ENCODE measurements at regions not wholly inside any gene's neighbourhood (a gene's known extent, or its start where the extent isn't known, plus 50 kb on each side); places are given as distances from the start of the nearest gene placed in this dataset.

DNA sequence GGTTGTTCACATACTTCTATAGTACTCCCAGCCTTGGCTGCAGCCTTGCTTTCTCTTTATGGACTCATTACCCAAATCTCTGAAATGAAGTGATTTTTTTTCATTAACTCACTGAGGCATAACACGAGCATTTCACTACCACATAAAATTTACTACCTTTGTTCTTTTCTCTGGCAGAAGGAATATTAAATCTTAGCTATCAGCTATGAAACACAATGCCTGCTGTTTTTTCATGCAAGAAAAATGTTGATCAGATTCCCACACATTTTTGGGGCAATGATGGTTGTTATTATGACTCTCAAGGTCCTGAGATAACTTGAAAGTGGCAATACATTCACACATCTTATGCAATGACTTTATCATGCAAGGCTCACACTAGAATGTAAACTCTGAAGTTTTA lies 225.3 kb upstream of the ATP2B1 start:
- in situ Hi-C loops (cut with HindIII; ENCODE audit: low pct_ligation_motif_present, low pct_unique_long_range_greater_than_20kb, low sequenced_read_pairs), result no loop called here
- no peak for DNase-seq

GRCh38 chr12:89932954-89933353 lies 224.3 kb upstream of the ATP2B1 start:
- no peak for DNase-seq
- in situ Hi-C loops (cut with HindIII; ENCODE audit: low pct_ligation_motif_present, low pct_unique_long_range_greater_than_20kb, low sequenced_read_pairs), result no loop called here

DNA sequence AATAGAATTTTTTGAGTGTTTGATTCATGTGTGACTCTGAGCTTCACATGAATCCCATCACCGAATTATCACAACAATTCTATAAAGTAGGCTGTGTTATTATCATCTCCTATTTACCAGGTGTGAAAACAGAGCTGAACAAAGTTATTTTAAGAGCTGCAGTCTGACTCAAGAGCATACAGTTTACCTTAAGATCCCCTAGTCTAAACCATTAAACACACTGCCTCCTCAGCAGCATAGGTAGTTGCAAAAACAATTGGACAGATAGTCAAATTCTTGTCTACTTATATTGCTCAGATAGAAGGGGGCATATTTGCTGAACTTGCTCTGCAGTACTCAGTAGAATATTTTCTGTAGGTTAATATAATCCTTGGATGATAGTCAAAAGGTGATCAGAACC lies 219.8 kb upstream of the ATP2B1 start:
- in situ Hi-C loops (cut with HindIII; ENCODE audit: low pct_ligation_motif_present, low pct_unique_long_range_greater_than_20kb, low sequenced_read_pairs), result no loop called here
- DNase-seq, result no peak

- no peak for DNase-seq
- in situ Hi-C loops (cut with HindIII; ENCODE audit: low pct_ligation_motif_present, low pct_unique_long_range_greater_than_20kb, low sequenced_read_pairs), result no loop called here
Observed at GRCh38 chr12:89927226-89927698, 218.6 kb upstream of the ATP2B1 start.

- DNase-seq, result no peak
- in situ Hi-C loops (cut with HindIII; ENCODE audit: low pct_ligation_motif_present, low pct_unique_long_range_greater_than_20kb, low sequenced_read_pairs), result no loop called here
Observed at GRCh38 chr12:89924191-89924590, 215.6 kb upstream of the ATP2B1 start.

GRCh38 chr12:89923091-89923490 lies 214.5 kb upstream of the ATP2B1 start:
- DNase-seq, result no peak
- in situ Hi-C loops (cut with HindIII; ENCODE audit: low pct_ligation_motif_present, low pct_unique_long_range_greater_than_20kb, low sequenced_read_pairs), result no loop called here

DNA sequence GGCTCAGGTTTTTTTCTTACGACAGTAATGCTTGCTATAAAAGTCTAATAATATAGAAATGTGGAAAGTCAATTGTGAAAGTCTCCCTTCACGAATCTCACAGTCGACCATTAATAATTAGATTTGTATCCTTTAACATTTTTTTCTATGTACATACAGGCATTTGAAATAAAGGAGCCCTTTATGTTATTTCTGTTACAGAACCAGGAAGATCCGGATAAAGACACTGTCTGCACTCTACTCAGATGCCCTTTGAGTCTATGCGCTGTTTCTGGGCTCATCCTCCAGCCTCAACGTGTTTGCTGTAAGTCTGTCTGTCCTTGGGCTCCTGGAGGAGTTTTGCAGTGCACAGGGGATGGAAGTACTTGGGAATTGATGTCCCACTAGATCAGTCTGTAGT lies 212.2 kb upstream of the ATP2B1 start:
- in situ Hi-C loops (cut with HindIII; ENCODE audit: low pct_ligation_motif_present, low pct_unique_long_range_greater_than_20kb, low sequenced_read_pairs), result no loop called here

DNA sequence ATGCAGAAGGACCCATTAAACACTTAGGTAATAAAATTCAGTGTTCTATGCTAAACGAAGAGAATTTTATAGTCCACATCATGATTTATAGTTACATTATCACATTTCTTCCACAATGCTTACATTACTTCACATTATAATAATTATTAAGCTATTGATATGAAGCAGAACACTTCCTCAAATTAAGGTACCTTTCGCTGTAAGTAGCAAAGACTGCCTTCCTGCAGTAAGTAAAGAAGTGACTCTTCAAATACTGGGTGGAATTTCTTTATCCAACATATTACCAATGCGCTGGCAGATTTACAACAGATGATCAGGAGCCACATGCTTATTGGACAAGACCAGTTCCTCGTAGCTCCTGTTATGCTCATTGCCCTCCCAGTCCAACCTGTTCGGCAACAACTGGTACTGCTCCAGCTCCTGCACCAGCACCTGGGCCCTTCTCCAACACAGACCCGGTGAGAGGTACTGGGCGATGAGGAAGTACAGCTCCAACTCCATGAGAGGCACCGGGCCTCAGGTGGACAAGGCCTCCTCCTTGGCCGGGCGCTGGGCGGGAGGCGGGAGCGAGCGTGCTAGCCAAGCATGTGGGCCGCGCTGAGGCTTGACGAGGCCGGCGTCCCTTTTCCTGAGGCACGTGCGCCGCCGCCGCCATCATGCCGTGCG lies 210.7 kb upstream of the ATP2B1 start:
- in situ Hi-C loops (cut with HindIII; ENCODE audit: low pct_ligation_motif_present, low pct_unique_long_range_greater_than_20kb, low sequenced_read_pairs), result no loop called here
- no peak for DNase-seq

More for the DNA sequence above, 212.2 kb upstream of the ATP2B1 start:
- no peak for DNase-seq

DNA sequence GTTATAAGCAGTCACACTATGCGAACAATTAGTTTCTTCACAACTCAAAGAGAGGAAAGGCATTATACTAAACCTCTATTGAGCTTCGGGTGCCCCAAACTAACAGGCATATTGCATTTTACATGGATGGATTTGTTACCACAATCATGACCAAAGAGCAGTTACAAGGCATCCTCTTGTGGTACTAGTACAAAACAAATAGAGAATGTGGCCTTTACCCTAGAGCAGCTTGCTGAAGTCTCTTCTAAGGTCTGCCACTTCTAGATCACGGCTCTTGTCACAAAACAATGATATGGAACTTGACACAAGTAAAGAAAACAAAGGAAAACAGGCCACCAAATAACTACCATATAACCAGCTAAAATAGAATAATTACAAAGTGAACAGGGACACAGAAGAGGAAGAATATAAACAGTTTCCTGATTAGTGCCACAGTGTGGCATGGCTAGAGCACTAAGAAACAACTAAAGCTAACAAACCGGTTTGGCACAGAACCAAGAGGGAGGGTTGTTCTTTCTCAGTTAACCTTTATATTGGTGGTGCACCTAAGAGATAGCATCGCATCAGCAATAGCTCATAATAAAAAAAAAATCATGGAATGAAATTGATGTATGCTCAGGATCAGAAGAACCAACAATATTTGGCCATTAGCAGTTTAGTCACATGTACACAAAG lies 209.7 kb upstream of the ATP2B1 start:
- in situ Hi-C loops (cut with HindIII; ENCODE audit: low pct_ligation_motif_present, low pct_unique_long_range_greater_than_20kb, low sequenced_read_pairs), result no loop called here
- no peak for DNase-seq

- DNase-seq, result no peak
- in situ Hi-C loops (cut with HindIII; ENCODE audit: low pct_ligation_motif_present, low pct_unique_long_range_greater_than_20kb, low sequenced_read_pairs), result no loop called here
Observed at GRCh38 chr12:89909753-89910152, 201.1 kb upstream of the ATP2B1 start.

DNA sequence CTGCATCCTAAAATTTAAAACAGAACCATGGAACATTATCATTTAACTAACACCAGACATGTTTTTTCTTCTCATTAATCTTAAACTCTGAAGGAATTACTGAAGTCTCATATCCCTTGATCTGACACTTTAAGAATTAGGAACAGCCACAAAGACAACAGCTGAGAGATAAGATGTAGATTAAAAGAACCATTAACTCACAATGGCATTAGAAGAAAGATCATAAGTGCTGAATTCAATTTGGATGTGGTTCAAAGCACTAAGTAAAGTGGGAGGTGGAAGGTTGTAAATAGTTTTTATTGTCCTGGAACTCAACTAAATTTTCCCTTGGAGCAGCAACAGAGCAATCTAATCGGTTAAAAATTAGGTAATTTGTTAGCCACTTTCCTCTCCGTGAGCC lies 199.0 kb upstream of the ATP2B1 start:
- in situ Hi-C loops (cut with HindIII; ENCODE audit: low pct_ligation_motif_present, low pct_unique_long_range_greater_than_20kb, low sequenced_read_pairs), result no loop called here
- no peak for DNase-seq

DNA sequence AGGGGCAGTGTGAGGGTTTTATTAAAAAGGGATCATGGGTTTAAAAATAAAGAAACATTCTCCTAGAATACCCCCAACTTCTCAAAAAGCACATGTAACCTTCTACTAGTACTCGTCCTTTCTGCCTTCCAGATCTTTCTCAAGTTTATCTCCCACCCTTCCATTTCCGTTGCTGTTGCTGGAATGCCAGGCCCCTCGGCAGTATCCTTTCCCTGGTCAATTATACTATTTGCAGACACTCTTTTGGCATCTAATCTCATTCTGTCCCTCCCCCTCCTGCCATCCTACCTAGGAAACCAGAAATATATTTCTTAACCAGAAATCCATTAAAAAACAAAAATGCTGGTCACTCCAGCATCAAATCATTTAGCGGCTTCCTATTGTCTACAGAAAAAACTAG lies 198.2 kb upstream of the ATP2B1 start:
- no peak for DNase-seq
- in situ Hi-C loops (cut with HindIII; ENCODE audit: low pct_ligation_motif_present, low pct_unique_long_range_greater_than_20kb, low sequenced_read_pairs), result no loop called here

DNA sequence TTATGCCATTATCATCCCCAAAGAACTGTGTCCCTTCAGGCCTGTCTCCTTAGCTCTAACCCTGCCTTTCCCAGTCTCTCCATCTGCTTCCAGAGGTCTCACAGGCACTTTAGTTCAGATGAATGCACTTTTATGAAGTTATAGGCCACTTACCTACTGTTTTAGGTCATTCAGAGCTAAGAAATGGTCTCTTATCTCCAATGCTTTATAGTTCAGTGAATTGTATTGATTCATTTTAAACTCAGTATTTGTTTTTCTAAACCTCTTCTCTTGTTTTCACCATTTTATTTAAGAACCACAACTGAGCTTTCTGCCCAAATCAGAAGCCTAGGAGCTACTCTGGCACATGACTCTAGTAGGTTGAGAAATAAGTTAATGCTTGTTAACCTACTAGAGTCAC lies 197.5 kb upstream of the ATP2B1 start:
- in situ Hi-C loops (cut with HindIII; ENCODE audit: low pct_ligation_motif_present, low pct_unique_long_range_greater_than_20kb, low sequenced_read_pairs), result no loop called here
- no peak for DNase-seq

GRCh38 chr12:89901906-89902642 lies 193.4 kb upstream of the ATP2B1 start:
- in situ Hi-C loops (cut with HindIII; ENCODE audit: low pct_ligation_motif_present, low pct_unique_long_range_greater_than_20kb, low sequenced_read_pairs), result no loop called here

GRCh38 chr12:89901319-89901718 lies 192.7 kb upstream of the ATP2B1 start:
- in situ Hi-C loops (cut with HindIII; ENCODE audit: low pct_ligation_motif_present, low pct_unique_long_range_greater_than_20kb, low sequenced_read_pairs), result no loop called here
- DNase-seq, result no peak

More at GRCh38 chr12:89901906-89902642, 193.4 kb upstream of the ATP2B1 start:
- DNase-seq, result no peak

DNA sequence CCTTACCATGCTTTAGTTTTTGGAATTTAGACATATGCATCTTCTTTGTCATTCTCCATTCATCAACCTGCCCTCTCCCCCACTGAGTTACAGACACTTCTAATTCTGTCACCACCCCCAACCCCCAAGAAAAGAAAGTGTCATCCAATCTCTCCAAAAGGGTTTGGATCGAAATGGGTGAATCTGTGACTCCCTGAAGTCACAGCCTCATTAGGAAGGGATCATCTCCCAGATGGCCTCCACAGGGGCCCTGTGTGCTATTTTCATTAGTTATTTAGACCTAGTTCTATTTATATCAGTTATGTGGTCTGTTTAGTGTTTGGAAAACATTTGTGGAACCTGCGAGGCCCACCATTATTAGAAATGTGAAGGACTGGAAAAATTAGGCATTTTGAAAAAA lies 191.0 kb upstream of the ATP2B1 start:
- in situ Hi-C loops (cut with HindIII; ENCODE audit: low pct_ligation_motif_present, low pct_unique_long_range_greater_than_20kb, low sequenced_read_pairs), result no loop called here
- no peak for DNase-seq

DNA sequence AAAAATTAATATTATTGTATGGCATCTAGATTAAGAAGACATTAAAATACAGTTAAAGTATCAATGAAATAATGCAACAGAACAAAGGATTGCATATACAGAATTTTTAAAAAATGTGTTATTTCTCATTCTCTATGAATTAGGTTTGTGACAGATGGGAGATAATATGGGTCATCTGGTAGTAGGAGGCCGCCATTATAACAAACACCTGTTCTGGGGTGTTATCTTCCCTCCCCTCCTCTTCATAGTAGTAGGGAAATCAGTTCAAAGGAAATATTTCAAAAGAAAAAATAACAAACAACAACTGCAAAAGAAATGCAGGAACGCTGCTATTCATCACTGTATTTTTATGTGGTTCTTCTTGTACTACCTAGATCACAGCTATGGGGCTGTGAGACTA lies 187.0 kb upstream of the ATP2B1 start:
- no peak for DNase-seq
- in situ Hi-C loops (cut with HindIII; ENCODE audit: low pct_ligation_motif_present, low pct_unique_long_range_greater_than_20kb, low sequenced_read_pairs), result no loop called here

DNA sequence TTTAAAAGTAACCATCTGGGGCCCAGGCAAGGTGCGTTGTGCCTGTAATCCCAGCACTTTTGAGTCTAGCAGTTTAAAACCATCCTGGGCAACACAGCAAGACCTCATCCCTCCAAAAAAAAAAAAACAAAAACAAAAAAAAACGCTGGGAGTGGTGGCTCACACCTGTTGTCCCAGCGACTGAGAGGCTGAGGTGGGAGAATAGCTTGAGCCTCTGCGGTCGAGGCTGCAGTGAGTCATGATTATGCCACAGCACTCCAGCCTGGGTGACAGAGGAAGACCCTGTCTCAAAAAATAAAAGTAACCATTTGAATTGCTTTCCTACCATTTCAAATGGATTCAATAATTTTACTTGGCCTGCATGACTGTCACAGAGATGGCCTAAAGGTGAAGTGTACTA lies 186.5 kb upstream of the ATP2B1 start:
- in situ Hi-C loops (cut with HindIII; ENCODE audit: low pct_ligation_motif_present, low pct_unique_long_range_greater_than_20kb, low sequenced_read_pairs), result no loop called here
- no peak for DNase-seq

GRCh38 chr12:89893972-89894706 lies 185.5 kb upstream of the ATP2B1 start:
- in situ Hi-C loops (cut with HindIII; ENCODE audit: low pct_ligation_motif_present, low pct_unique_long_range_greater_than_20kb, low sequenced_read_pairs), result no loop called here
- DNase-seq, result no peak

All from ACHN (cell line).